ENCODE measurements at regions not wholly inside any gene's neighbourhood (a gene's known extent, or its start where the extent isn't known, plus 50 kb on each side); places are given as distances from the start of the nearest gene placed in this dataset.

DNA sequence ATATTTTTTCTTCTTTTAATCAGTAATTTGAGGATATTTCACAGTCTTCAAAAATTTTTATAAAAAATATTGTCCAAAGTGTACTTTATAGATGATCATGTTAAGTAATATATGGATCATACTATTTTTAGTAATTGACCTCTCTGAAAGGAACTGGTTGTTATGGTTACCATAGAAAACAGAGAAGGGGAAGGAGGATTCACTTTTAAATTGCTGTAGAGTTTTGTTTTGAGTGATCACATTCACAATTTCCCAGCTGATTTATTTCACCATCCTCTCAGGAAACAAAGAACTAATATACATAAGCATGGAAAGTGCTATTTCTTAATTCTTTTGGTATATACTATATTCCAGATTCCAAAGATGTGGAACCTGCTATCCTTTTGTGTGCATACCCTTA, 56.5 kb upstream of the NREP start:
- Histone ChIP-seq H3K9me3 (ENCODE audit: low read depth) (no peaks in the 10 kb centered on the region), H3K79me2 (no peaks in the 10 kb centered on the region), H4K20me1 (ENCODE audit: insufficient read depth, poor library complexity, severe bottlenecking) (no peaks in the 10 kb centered on the region), H2AFZ (no peak overlapping the region), H3K27me3 (no peaks in the 10 kb centered on the region), H3K9me2 (replicated peaks; ENCODE audit: insufficient read depth) (no peaks in the 10 kb centered on the region), H3K27ac (no peak overlapping the region), H3K4me3 (no peak overlapping the region), H3K4me1 (ENCODE audit: insufficient read depth) (no peaks in the 10 kb centered on the region), H3K36me3 (replicated peaks; ENCODE audit: insufficient read depth, low read depth) (no peaks in the 10 kb centered on the region), H3K4me2 (no peak overlapping the region)
- no peak for TF ChIP-seq EZH2 (IDR thresholded peaks at IDR 0.05; ENCODE audit: borderline replicate concordance)
- no peak for DNase-seq (ENCODE audit: low spot score)

DNA sequence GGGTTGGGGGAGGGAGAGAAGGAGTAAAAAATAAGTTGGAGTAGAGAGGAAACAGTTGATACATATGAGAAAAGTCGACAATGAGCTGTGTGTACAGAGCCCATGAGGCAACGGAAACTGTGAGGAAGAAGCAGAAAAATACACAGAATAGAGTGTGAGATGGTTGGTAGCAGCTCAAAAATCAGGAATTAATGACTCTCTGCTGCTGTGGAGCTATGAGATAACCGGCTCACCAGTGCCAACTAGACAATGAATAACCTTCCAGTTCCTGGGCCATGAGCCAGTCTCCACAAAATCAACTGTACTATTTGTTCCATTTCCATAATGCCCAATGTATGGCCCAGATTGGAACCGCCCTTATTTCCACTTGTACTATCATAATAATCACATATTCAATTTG, 53.1 kb upstream of the NREP start:
- WGBS (ENCODE audit: low lambda C conversion rate, missing lambda C conversion rate), result 90% methylated on average over 4 of the region's 4 CpGs
- H3K27me3 ChIP-seq, result no peaks in the 10 kb centered on the region
- no peaks in the 10 kb centered on the region for H3K9me2 ChIP-seq (replicated peaks; ENCODE audit: insufficient read depth)
- no peak overlapping the region for H3K4me2 ChIP-seq
- H3K27ac ChIP-seq, result no peak overlapping the region
- H3K79me2 ChIP-seq, result no peaks in the 10 kb centered on the region
- TF ChIP-seq CTCF (IDR thresholded peaks at IDR 0.05; ENCODE audit: poor library complexity), result no peak
- no peak for TF ChIP-seq EZH2 (IDR thresholded peaks at IDR 0.05; ENCODE audit: borderline replicate concordance)
- no peak for TF ChIP-seq EZH2phosphoT487 (IDR thresholded peaks at IDR 0.05; ENCODE audit: low read depth, severe bottlenecking, unreplicated experiment)
- no peaks in the 10 kb centered on the region for H3K36me3 ChIP-seq (replicated peaks; ENCODE audit: insufficient read depth, low read depth)
- H3K9me3 ChIP-seq (ENCODE audit: low read depth), result no peaks in the 10 kb centered on the region
- no peaks in the 10 kb centered on the region for H3K4me1 ChIP-seq (ENCODE audit: insufficient read depth)
- no peak overlapping the region for H3K4me3 ChIP-seq
- DNase-seq (ENCODE audit: low spot score), result no peak
- H2AFZ ChIP-seq, result no peak overlapping the region
- H4K20me1 ChIP-seq (ENCODE audit: insufficient read depth, poor library complexity, severe bottlenecking), result no peaks in the 10 kb centered on the region
